ENCODE measurements at regions not wholly inside any gene's neighbourhood (a gene's known extent, or its start where the extent isn't known, plus 50 kb on each side); places are given as distances from the start of the nearest gene placed in this dataset.

GRCh38 chr4:119738901-119739300, 110.3 kb upstream of the PDE5A start:
- no peak overlapping the region for H3K4me3 ChIP-seq (ENCODE audit: low read depth, low read length)
- TF ChIP-seq, protein P1, sequence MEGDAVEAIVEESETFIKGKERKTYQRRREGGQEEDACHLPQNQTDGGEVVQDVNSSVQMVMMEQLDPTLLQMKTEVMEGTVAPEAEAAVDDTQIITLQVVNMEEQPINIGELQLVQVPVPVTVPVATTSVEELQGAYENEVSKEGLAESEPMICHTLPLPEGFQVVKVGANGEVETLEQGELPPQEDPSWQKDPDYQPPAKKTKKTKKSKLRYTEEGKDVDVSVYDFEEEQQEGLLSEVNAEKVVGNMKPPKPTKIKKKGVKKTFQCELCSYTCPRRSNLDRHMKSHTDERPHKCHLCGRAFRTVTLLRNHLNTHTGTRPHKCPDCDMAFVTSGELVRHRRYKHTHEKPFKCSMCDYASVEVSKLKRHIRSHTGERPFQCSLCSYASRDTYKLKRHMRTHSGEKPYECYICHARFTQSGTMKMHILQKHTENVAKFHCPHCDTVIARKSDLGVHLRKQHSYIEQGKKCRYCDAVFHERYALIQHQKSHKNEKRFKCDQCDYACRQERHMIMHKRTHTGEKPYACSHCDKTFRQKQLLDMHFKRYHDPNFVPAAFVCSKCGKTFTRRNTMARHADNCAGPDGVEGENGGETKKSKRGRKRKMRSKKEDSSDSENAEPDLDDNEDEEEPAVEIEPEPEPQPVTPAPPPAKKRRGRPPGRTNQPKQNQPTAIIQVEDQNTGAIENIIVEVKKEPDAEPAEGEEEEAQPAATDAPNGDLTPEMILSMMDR (IDR thresholded peaks at IDR 0.05; ENCODE audit: control insufficient read depth, extremely low read depth, insufficient read depth) = no peak
- DNase-seq (ENCODE audit: low read depth) = no peak

DNA sequence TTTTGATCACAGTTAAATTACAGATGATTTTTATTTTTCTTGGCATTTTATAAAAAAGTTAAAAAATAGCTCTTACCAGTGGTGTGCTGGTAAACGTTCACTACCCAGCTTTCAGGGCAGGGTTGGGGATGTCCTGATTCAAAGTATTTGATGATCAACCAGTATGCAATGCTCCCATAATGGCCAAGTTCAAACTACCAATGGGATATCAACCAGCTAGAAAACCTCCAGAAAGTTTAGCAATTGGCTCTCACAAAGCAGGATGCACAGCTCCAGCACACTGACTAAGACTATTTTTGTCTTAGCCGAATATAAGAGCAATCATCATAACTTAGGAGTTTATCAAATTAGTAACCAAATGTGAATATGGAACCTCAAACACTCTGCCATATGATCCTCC, 108.0 kb upstream of the PDE5A start:
- DNase-seq (ENCODE audit: low read depth) = no peak
- no peak overlapping the region for H3K4me3 ChIP-seq (ENCODE audit: low read depth, low read length)
- TF ChIP-seq, protein P1 (IDR thresholded peaks at IDR 0.05; ENCODE audit: control insufficient read depth, extremely low read depth, insufficient read depth) = no peak

- no peak for DNase-seq (ENCODE audit: low read depth)
- H3K4me3 ChIP-seq (ENCODE audit: low read depth, low read length) = no peak overlapping the region
- TF ChIP-seq, protein P1 (IDR thresholded peaks at IDR 0.05; ENCODE audit: control insufficient read depth, extremely low read depth, insufficient read depth) = no peak
Measured at GRCh38 chr4:119735165-119735651, 106.6 kb upstream of the PDE5A start.

GRCh38 chr4:119733431-119733830, 104.8 kb upstream of the PDE5A start:
- TF ChIP-seq, protein P1 (IDR thresholded peaks at IDR 0.05; ENCODE audit: control insufficient read depth, extremely low read depth, insufficient read depth) = no peak
- H3K4me3 ChIP-seq (ENCODE audit: low read depth, low read length) = no peak overlapping the region
- DNase-seq (ENCODE audit: low read depth) = no peak

DNA sequence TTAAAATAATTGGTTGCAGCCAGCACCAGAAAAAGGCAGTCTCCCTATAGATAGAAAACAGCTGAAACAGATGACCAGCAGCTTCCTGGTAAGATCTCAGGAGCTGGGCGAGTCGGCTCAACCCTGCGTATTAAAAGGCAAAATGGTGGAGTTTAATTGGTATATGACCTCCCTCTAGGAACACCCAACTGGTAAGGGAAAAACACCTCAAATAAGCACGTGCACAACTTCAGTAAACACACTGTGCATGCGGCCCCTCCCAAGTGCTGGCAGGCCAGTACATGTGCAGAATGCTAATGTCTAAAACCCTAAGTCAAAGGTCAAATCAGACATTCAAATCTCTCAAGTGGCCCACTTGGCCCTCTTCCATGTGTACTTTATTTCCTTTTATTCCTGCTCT, 103.2 kb upstream of the PDE5A start:
- H3K4me3 ChIP-seq (ENCODE audit: low read depth, low read length) = no peak overlapping the region
- DNase-seq (ENCODE audit: low read depth) = no peak
- TF ChIP-seq, protein P1 (IDR thresholded peaks at IDR 0.05; ENCODE audit: control insufficient read depth, extremely low read depth, insufficient read depth) = no peak

DNA sequence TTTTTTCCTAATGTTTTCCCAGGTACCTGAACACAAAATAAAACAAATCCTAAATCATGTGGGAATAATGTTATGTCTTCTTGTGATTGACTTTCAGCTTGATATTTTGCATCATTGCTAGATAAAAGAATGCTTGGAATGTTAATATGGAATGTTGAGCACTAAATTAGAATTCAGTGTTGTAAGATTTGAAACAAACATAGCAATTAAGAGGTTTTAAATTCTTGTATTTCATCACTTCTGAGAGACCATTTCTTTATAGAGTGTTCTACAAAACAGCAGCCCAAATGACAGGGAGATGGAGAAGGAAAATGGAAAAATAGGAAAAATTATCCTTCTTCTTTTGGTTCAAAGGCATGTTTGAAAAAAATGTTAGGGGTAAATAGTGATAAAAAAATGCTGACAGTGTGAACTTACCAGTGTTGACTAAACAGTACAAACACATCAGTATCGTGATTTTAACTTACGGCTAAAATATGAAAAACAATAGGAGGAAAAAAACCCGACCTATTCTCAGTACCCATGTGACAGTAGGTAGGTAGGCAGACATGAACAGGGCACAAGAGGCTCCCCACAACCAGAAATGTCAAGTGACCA, 102.6 kb upstream of the PDE5A start:
- no peak for DNase-seq (ENCODE audit: low read depth)
- H3K4me3 ChIP-seq (ENCODE audit: low read depth, low read length) = no peak overlapping the region
- TF ChIP-seq, protein P1 (IDR thresholded peaks at IDR 0.05; ENCODE audit: control insufficient read depth, extremely low read depth, insufficient read depth) = no peak

- no peak overlapping the region for H3K4me3 ChIP-seq (ENCODE audit: low read depth, low read length)
- TF ChIP-seq, protein P1 (IDR thresholded peaks at IDR 0.05; ENCODE audit: control insufficient read depth, extremely low read depth, insufficient read depth) = no peak
- DNase-seq (ENCODE audit: low read depth) = no peak
Measured at GRCh38 chr4:119730671-119730950, 102.0 kb upstream of the PDE5A start.
